ENCODE measurements at regions not wholly inside any gene's neighbourhood (a gene's known extent, or its start where the extent isn't known, plus 50 kb on each side); places are given as distances from the start of the nearest gene placed in this dataset.

DNA sequence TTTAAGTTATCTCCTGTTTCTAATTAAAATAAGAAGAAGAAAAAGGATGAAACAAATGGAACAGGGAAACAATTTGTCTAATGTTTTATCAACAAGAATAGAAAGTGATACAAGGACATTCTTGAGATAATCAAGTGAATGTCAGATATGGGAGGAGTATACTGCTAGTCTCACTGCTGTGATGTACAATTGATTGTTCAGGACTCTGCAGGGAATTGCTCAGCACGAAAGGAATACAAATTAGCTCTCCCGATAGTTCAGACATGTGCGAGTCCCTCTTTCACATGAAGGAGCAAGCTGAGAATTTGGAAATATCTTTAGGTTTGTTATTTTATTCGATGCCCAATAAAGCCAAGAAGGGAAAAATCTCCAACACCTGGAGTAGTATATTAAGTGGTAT lies 57.3 kb upstream of the FSTL5 start:
- DNase-seq (ENCODE audit: low read depth in 1 of 2, low spot score in 1 of 2) = no peak
- H3K27ac ChIP-seq = no peak overlapping the region
- no peaks in the 10 kb centered on the region for H3K9me3 ChIP-seq (ENCODE audit: low read depth)
- TF ChIP-seq CTCF (IDR thresholded peaks at IDR 0.05; ENCODE audit: low read depth, low read length) = no peak
- no peak overlapping the region for H3K4me3 ChIP-seq
- no peaks in the 10 kb centered on the region for H3K36me3 ChIP-seq
- H3K4me1 ChIP-seq (ENCODE audit: low read depth) = no peaks in the 10 kb centered on the region
- no peaks in the 10 kb centered on the region for H3K27me3 ChIP-seq
